Stimulated activated naive CD8-positive, alpha-beta T cell treated with anti-CD3 and anti-CD28 coated beads, Interleukin-15, Interleukin-2, amounts not matched to agents 100 ng/mL and 50 ng/mL, for 24 hours (primary cell): ENCODE measurements at regions not wholly inside any gene's neighbourhood (a gene's known extent, or its start where the extent isn't known, plus 50 kb on each side); places are given as distances from the start of the nearest gene placed in this dataset.
"Not testable (repeated sequence)": the region's sequence is repeated elsewhere in the genome, so short reads cannot be mapped to it uniquely, and the experiment has no call there.

ENCODE experiments used
- H3K27ac Mint-ChIP-seq: one replicate; pipeline ENCODE4 v1.8.0; 2021; ENCODE audit warnings: mild to moderate bottlenecking, mixed read lengths
- H3K27me3 Mint-ChIP-seq: one replicate; pipeline ENCODE4 v1.8.0; 2021; ENCODE audit warnings: mixed read lengths
- H3K36me3 Mint-ChIP-seq: one replicate; pipeline ENCODE4 v1.8.0; 2021; ENCODE audit warnings: low read depth, mixed read lengths
- H3K4me1 Mint-ChIP-seq: one replicate; pipeline ENCODE4 v1.8.0; 2021; ENCODE audit warnings: low read depth, mixed read lengths
- H3K4me3 Mint-ChIP-seq: one replicate; pipeline ENCODE4 v1.8.0; 2021; ENCODE audit warnings: mild to moderate bottlenecking, mixed read lengths
- H3K9me3 Mint-ChIP-seq: one replicate; pipeline ENCODE4 v1.8.0; 2021; ENCODE audit warnings: mixed read lengths

DNA sequence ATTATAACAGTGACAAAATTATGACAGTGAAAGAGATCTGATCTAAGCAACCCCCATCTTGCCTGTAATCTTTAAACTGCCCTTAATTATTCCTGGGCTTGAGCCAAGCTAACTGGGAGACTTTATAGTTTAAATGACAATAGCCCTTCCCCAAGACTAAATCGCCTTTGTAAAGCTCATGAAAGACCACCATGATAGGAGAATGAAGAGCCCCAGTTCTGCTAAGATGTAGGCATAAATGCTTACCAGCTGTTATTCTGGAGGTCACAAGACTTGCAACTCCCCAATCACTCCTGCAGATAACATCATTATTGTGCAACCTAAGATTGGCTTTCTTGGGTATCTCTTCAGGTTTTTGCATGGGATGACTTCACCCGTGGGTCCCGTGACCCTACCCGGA is 599.7 kb downstream of the KCNH5 start:
- Mint-ChIP-seq H3K9me3 (peaks cover 15% of the 10 kb centered on the region), H3K4me1 (no peaks in the 10 kb centered on the region), H3K4me3 (no peak overlapping the region), H3K27me3 (no peaks in the 10 kb centered on the region), H3K27ac (no peak overlapping the region), H3K36me3 (no peaks in the 10 kb centered on the region)

DNA sequence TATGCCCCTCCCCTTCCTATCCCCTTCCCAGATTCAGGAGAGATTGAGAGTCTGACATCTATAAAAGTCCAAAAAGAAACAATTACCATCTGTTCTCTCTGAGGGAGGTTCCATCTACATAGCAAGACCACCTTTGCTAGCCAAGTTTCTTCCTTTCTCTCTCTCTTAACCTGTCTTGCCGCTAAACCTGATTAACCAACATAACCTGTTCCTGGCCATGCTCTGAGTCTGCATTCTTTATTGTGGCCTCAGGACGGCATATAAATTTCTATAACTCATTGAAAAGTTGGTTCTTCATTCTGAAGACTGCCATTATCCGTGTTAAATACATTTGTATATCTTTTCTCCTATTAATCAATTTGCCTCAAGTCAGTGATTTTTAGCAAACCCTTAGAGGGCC is 594.0 kb downstream of the KCNH5 start:
- Mint-ChIP-seq H3K9me3 (peaks cover 8% of the 10 kb centered on the region), H3K4me3 (no peak overlapping the region), H3K36me3 (no peaks in the 10 kb centered on the region), H3K4me1 (no peaks in the 10 kb centered on the region), H3K27ac (no peak overlapping the region), H3K27me3 (no peaks in the 10 kb centered on the region)

DNA sequence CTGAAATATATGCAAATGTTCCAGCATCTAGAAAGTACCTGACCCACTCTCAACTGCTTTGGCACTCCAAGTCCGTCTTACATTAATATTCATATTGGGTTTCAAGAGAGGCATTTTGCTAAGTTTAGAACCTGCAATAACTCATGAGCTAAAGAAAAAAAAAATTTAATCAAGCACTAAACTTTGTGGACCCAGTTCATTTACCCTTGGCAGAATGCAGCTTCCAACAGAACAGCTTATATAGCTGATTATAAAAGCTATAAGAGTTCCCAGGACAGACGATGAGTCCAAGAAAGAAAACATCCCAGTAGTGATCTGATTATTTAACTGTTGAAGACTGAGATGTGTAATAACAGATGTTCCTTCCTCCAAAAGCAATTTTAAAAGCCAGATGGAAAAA is 592.0 kb downstream of the KCNH5 start:
- H3K36me3 Mint-ChIP-seq: no peaks in the 10 kb centered on the region

DNA sequence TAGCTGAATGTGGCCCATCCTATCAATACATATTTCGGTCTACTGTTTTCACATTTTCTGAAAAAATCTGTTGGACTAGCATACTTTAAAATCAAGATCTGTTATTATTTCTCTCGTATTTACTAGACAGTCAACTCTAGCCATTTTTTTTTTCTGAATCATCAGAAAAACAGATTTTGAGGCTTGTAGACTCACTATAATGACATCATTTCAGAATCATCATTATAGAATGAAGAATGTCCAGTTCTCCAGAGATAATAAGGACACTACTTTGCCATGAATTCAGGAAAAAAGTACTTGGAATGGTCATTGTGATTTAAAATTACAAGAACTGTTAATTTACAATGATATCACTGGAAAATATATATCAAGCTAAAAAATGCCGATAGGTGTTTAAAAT is 589.8 kb downstream of the KCNH5 start:
- Mint-ChIP-seq H3K36me3 (no peaks in the 10 kb centered on the region), H3K4me1 (no peaks in the 10 kb centered on the region), H3K27me3 (no peaks in the 10 kb centered on the region), H3K4me3 (no peak overlapping the region), H3K9me3 (peaks cover 6% of the 10 kb centered on the region), H3K27ac (no peak overlapping the region)

More for the DNA sequence above, 592.0 kb downstream of the KCNH5 start:
- Mint-ChIP-seq H3K4me3 (no peak overlapping the region), H3K4me1 (no peaks in the 10 kb centered on the region), H3K9me3 (peaks cover 12% of the 10 kb centered on the region), H3K27me3 (no peaks in the 10 kb centered on the region), H3K27ac (no peak overlapping the region)

DNA sequence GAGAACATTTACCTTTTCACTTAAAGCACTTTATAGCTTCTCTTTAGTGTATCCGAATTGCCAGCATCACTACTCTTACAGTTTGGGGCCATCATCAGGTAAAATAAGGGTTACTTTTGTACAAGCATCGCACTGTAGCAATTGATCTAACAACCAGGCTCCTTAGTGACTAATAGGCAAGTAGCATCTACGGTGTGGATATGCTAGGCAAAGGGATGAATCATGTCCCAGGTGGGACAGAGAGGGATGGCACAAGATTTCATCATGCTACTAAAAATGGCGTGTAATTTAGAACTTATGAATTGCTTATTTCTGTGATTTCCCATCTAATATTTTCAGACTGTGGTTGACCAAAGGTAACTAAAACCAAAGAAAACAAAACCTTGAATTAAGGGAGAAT is 582.3 kb downstream of the KCNH5 start:
- H3K36me3 Mint-ChIP-seq: no peaks in the 10 kb centered on the region
- H3K4me3 Mint-ChIP-seq: no peak overlapping the region
- no peaks in the 10 kb centered on the region for H3K4me1 Mint-ChIP-seq
- H3K27me3 Mint-ChIP-seq: no peaks in the 10 kb centered on the region
- peaks cover 2% of the 10 kb centered on the region for H3K9me3 Mint-ChIP-seq
- no peak overlapping the region for H3K27ac Mint-ChIP-seq

DNA sequence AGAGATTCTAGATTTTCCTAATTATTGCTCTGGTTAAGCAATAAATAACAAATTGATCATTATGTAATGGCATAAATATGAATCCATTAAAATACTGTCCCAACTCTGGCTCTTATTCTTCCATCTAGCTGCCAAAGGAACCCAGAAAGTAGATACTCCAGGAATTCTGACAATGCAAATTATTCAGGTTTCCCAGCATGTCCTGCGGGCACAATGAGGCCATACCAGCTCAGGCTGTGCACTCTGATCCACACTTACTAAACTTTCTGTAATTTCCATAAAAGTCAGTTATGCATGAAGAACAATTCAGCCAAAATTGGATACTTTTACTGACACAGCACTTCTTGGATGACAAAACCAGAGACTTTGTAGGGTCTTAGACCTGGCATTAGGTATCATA is 576.3 kb downstream of the KCNH5 start:
- Mint-ChIP-seq H3K36me3 (no peaks in the 10 kb centered on the region), H3K4me1 (no peaks in the 10 kb centered on the region), H3K4me3 (no peak overlapping the region), H3K27me3 (no peaks in the 10 kb centered on the region), H3K9me3 (no peaks in the 10 kb centered on the region), H3K27ac (no peak overlapping the region)

DNA sequence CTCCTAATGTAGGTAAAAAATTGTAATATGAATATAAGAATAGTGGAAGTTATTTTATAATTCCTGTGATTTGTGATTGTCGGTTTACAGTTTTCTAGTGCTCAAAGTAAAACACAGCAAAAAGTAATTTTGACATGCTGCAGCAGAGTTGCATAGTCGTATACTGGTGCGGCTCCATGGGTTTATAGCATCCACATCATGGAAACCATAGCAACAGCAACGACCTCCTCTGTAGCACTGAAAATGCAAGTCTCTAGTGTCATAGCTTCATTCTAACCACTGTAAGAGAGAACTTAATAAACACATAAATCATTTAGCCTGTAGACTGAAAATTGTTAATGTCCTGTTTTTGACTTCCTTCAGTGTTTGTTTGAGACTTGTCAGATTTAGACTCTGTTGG is 574.3 kb downstream of the KCNH5 start:
- Mint-ChIP-seq H3K36me3 (no peaks in the 10 kb centered on the region), H3K4me1 (no peaks in the 10 kb centered on the region), H3K27ac (no peak overlapping the region), H3K4me3 (no peak overlapping the region), H3K27me3 (no peaks in the 10 kb centered on the region), H3K9me3 (no peaks in the 10 kb centered on the region)

DNA sequence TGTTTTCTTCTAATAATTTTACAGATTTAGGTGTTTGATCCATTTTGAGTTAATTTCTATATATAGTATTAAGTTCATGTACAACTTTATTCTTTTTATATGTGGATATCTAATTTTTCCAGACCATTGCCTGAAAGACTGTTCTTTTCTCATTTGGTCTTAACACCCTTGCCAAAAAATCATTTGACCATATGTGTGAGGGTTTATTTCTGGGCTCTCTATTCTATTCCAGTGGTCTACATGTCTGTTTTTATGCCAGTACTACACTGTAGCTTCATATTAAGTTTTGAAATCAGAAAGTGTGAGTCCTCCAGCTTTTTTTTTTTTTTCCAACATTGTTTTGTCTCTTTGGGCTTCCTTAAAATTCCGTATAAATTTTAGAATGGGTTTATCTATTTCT is 554.1 kb downstream of the KCNH5 start:
- Mint-ChIP-seq H3K4me1 (no peaks in the 10 kb centered on the region), H3K27me3 (no peaks in the 10 kb centered on the region), H3K36me3 (no peaks in the 10 kb centered on the region), H3K4me3 (no peak overlapping the region), H3K27ac (no peak overlapping the region), H3K9me3 (peaks cover 16% of the 10 kb centered on the region)

DNA sequence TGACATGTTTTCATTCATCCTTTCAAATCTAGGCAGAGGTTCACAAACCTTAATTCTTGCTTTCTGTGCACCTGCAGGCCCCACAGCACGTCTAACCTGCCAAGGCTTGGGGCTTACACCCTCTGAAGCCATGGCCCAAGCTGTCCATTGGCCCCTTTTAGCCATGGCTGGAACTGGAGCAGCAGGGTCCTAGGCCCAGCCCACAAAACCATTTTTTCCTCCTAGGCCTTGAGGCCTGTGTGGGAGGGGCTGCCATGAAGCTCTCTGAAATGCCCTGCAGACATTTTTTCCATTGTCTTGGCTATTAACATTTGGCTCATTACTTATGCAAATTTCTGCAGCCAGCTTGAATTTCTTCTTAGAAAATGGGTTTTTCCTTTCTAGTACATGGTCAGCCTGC is 547.5 kb downstream of the KCNH5 start:
- Mint-ChIP-seq H3K4me3 (no peak overlapping the region), H3K27ac (no peak overlapping the region), H3K36me3 (no peaks in the 10 kb centered on the region), H3K27me3 (no peaks in the 10 kb centered on the region), H3K4me1 (no peaks in the 10 kb centered on the region), H3K9me3 (peaks cover 27% of the 10 kb centered on the region)

DNA sequence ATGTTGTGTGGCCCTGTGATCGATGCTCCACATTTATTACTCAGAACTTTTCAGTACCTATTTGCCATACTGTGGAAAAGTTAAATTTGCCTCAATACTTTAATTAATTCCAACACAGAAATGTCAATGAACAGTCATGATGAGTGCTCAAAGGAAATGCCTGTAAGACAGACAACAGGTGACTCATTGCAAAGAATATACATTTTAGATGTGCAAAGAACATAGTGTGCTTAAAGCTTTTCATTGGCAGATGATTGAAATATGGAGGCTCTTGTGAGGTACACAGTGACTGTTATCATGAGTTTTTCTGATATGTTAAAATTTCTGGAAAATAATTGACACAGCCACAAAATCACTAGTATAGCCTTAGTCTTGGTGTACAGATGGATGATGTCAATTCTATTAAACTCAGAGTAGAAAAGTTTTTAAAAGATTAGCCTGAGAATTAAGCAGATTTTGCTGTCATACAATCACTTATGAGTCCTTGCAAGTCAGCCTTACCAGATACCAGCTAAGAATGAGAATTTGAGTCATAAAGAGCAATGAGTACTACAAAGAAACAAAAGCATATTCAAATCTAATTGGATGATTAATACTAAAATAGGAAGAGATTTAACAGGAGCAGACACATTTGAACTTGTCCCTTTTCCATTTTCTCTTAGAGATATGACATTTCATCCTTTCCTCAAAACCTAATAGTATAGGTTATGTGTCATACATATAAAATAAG is 544.1 kb downstream of the KCNH5 start:
- H3K27me3 Mint-ChIP-seq: no peaks in the 10 kb centered on the region
- H3K36me3 Mint-ChIP-seq: no peaks in the 10 kb centered on the region
- H3K4me1 Mint-ChIP-seq: no peaks in the 10 kb centered on the region
- peaks cover 15% of the 10 kb centered on the region for H3K9me3 Mint-ChIP-seq
- no peak overlapping the region for H3K4me3 Mint-ChIP-seq
- H3K27ac Mint-ChIP-seq: no peak overlapping the region

DNA sequence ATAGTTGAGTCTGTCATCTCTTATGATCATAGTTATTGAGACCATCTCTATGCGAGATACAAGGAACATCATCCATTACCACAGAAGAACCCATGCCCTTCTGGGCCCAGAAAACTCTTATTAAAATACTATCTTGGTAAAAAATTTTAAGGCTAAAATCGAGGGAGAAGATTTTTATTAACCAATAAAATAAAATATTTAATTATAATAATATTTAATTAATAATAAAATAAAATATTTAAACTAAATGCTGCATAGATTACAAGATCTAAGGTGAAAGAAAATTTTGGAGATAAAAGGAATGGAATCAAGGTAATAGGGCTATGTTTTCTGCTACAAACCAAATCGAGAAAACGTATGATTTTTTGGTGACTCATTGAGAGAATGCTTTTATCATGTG is 540.2 kb downstream of the KCNH5 start:
- Mint-ChIP-seq H3K27ac (no peak overlapping the region), H3K4me1 (no peaks in the 10 kb centered on the region), H3K36me3 (no peaks in the 10 kb centered on the region), H3K4me3 (no peak overlapping the region), H3K9me3 (no peaks in the 10 kb centered on the region), H3K27me3 (no peaks in the 10 kb centered on the region)

DNA sequence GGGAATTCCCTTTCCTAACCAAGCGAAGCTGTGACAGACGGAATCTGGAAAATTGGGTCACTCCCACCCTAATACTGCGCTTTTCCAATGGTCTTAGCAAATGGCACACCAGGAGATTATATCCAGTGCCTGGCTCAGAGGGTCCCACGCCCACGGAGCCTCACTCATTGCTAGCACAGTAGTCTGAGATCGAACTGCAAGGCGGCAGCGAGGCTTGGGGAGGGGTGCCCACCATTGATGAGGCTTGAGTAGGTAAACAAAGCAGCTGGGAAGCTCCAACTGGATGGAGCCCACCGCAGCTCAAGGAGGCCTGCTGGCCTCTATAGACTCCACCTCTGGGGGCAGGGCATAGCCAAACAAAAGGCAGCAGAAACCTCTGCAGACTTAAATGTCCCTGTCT is 523.9 kb downstream of the KCNH5 start:
- H3K4me3 Mint-ChIP-seq, H3K27ac Mint-ChIP-seq, H3K36me3 Mint-ChIP-seq, H3K4me1 Mint-ChIP-seq, H3K27me3 Mint-ChIP-seq: not testable (repeated sequence)
- peaks cover 28% of the 10 kb centered on the region for H3K9me3 Mint-ChIP-seq

DNA sequence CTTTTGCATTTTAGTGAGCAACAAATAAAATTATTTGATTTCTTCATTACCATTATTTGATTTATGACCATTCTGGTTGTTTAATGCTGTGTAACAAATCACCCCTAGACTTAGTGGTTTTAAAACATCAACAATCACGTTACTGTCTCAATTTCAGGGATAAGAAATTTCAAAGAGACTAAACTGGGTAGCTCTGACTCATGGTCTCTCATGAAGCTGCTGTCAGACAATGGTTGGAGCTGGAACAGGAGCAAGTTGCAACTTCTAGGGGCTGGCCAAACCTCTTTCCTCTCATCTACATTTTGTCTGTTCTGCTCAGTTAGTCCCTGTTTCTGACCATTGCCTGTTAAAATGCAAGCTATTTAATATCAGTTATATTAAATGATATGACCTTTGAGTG is 517.0 kb downstream of the KCNH5 start:
- Mint-ChIP-seq H3K36me3 (no peaks in the 10 kb centered on the region), H3K27ac (no peak overlapping the region), H3K4me1 (no peaks in the 10 kb centered on the region), H3K4me3 (no peak overlapping the region), H3K27me3 (no peaks in the 10 kb centered on the region), H3K9me3 (peaks cover 3% of the 10 kb centered on the region)

DNA sequence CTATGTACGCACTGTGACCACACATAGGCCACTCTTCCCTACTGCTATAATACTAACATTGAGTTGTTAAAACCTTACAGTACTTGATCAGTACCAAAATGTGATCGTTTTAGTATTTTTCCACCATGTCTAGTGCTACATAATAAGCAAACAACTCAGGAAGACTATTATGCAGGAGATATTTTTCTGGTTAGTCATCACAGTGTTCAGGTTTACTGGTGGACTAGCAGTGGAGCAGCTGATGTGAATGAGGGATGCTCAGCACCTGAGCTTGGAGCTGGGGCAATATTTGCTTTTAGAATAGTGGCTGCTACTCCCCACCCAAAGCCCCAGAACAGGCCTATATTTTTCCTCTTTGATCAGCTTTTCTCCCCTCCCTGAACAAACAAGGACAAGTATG is 513.1 kb downstream of the KCNH5 start:
- H3K27me3 Mint-ChIP-seq: no peaks in the 10 kb centered on the region
- no peaks in the 10 kb centered on the region for H3K36me3 Mint-ChIP-seq
- no peaks in the 10 kb centered on the region for H3K4me1 Mint-ChIP-seq
- peaks cover 3% of the 10 kb centered on the region for H3K9me3 Mint-ChIP-seq
- no peak overlapping the region for H3K27ac Mint-ChIP-seq
- H3K4me3 Mint-ChIP-seq: no peak overlapping the region

DNA sequence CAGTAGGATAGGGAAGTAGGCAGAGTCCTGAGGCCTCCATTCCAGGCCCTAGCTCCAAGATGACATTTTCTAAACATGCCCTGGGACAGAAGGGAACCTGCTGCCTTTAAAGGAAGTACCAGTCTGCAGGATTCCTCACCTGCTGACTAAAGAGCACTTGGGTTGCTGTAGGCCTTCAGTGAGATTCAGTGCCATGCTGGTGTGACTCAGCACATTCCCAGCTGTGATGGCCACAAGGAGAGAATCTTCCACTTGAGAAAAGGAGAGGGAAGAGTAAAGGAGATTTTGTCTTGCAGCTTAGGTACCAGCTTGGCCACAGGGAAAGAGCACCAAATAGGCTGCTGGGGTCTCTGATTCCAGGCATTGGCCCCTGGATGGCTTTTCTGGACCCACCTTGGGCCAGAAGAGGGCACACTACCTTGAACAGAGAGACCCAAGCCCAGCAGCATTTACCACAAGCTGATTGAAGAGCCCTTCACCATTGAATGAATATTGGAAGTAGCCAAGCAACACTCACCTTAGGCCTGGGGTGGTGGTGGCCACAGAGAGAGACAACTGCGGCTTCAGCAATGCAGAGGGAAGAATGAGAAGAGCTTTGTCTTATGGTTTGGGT is 498.3 kb downstream of the KCNH5 start:
- H3K27me3 Mint-ChIP-seq: no peaks in the 10 kb centered on the region
- no peak overlapping the region for H3K4me3 Mint-ChIP-seq
- peaks cover 23% of the 10 kb centered on the region for H3K9me3 Mint-ChIP-seq
- H3K36me3 Mint-ChIP-seq: no peaks in the 10 kb centered on the region
- no peak overlapping the region for H3K27ac Mint-ChIP-seq
- no peaks in the 10 kb centered on the region for H3K4me1 Mint-ChIP-seq

DNA sequence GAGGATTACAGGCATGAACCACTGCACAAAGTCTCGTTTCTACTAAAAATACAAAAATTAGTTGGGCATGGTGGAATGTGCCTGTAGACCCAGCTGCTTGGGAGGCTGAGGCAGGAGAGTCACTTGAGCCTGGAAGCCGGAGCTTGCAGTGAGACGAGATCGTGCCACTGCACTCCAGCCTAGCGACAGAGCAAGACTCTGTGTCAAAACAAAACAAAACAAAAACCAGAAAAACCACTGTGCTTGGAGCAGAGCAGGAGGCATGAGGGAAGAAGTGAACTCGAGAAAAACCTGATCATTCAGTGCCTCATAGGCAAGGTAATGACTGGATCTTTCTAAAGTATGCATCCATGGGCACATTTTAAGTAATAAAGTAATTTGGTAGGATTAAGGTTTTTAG is 487.8 kb downstream of the KCNH5 start:
- Mint-ChIP-seq H3K27me3 (no peaks in the 10 kb centered on the region), H3K36me3 (no peaks in the 10 kb centered on the region), H3K9me3 (peaks cover under 1% of the 10 kb centered on the region), H3K4me1 (no peaks in the 10 kb centered on the region), H3K27ac (no peak overlapping the region), H3K4me3 (no peak overlapping the region)
